CD4-positive, alpha-beta T cell treated with Interleukin-15 for 4 hours (primary cell): ENCODE measurements at regions not wholly inside any gene's neighbourhood (a gene's known extent, or its start where the extent isn't known, plus 50 kb on each side); places are given as distances from the start of the nearest gene placed in this dataset.

Source experiments
- DNase-seq: peaks from one replicate; pipeline ENCODE4 v3.0.0-alpha.2; 2020; ENCODE audit warnings: low spot score

- no peak for DNase-seq
These were observed 88.4 kb upstream of the SLC25A13 start for GRCh38 chr7:96410126-96410839.

DNA sequence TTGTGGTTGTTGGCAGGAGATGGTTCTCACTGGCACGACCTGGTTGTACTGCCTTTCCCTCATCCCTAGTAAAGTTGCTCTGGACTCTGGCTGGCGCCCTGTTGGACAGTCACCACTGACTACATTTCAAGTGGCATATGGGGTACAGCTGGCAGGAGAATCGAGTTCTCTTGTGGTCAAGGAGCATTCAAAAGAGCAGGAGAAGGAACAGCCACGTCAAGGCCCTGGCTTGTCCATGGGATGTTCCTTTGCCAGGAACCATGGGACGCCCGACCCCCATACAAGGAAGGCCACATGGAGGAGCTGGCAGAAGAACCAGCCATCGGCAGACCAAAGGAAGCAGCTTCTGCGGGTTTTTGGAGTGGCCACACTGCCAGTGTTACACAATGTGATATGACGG, 87.0 kb upstream of the SLC25A13 start:
- DNase-seq = no peak

DNA sequence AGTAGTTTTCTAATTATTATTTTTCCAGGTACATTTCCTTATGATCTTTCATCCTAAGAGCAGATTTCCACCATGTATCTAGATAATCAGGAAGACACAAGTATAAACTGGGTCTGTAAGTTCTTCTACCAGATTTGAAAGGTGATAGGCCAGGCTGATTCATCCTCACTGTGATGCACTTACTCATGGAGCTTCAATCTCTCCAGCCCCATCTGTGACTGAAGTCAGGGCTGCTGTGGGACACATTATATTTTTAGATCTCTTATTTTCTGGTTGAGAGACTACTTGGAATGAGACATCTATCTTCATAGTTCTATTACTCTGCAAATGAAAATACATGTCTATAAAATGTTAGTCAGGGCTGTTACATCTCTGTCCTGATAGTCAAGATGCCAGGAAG, 85.5 kb upstream of the SLC25A13 start:
- no peak for DNase-seq

DNA sequence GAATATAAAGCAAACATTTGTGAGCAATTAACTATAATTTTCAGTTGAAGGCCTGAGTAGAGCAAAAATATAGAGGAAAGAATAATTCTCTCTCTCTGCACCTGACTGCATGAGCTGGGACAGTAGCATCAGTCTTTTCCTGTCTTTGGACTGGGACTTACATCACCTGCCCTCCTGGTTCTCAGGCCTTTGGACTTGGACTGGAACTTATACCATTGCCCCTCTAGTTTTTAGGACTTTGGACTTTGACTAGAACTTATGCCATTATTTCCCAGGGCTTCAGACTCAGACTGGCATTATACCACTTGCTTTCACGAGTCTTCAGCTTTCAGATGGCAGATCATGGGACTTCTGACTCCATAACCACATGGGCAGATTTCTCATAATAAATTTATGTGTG, 81.0 kb upstream of the SLC25A13 start:
- DNase-seq = no peak

- no peak for DNase-seq
These were observed 79.3 kb upstream of the SLC25A13 start for GRCh38 chr7:96401200-96401599.

GRCh38 chr7:96400518-96400917, 78.6 kb upstream of the SLC25A13 start:
- DNase-seq = no peak

GRCh38 chr7:96400001-96400400, 78.1 kb upstream of the SLC25A13 start:
- DNase-seq = no peak

GRCh38 chr7:96397936-96398598, 76.2 kb upstream of the SLC25A13 start:
- DNase-seq = no peak

DNA sequence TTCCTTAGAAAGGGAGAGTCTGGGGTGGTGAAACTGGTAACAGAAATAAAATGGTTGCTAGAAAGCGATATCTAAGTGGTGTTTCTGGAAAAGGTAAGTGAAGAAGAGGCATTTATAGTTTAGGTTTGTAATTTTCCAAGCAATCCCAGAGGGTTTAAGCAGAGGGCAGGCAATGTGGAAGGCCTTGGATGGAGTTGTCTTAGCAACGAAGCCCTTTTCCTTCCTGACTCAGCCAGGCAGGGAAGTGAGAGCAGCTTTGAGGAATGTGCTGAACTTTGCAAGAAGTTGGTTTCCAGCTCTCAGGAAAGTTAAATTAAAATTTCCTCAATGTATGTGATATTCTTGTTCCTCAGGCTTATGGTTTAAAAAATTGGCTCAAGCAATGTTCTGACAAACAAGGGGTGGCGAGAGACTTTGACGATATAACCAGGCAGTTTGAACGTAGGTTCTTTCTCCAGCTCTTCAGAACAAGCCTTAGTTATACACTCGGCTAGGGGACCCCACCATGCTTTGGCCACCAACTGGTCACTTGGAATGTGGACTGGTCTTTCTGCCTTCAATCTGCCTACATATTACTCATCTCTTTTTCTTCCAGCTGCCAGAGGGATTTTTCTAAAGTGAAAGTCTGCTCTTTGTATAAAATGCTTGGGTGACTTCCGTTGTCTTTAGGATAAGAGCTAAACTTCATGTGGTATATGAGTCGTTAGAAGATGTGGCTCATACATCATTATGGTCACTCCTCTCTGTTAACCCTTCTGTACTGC, 66.9 kb upstream of the SLC25A13 start:
- DNase-seq = no peak

GRCh38 chr7:96388166-96388565, 66.3 kb upstream of the SLC25A13 start:
- DNase-seq = no peak

DNA sequence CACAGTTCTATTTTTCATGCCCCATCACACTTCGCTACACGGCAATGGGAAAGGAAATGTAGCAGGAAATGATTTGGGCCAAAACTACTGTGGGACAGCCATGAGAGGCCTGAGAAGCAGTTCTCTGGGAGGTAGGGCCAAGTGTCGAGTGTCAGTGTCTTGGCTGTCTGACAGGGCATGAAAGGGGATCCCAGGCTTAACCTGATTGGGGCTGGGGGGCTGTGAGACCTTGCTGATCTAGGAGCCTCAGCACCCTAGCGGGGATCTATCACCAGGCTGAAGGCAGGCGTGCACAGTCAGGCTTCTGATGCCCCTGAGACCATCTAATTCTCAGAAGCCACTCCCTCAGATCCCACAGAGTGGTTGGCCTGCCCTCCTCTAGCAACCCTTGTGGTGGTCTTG, 58.2 kb upstream of the SLC25A13 start:
- no peak for DNase-seq

DNA sequence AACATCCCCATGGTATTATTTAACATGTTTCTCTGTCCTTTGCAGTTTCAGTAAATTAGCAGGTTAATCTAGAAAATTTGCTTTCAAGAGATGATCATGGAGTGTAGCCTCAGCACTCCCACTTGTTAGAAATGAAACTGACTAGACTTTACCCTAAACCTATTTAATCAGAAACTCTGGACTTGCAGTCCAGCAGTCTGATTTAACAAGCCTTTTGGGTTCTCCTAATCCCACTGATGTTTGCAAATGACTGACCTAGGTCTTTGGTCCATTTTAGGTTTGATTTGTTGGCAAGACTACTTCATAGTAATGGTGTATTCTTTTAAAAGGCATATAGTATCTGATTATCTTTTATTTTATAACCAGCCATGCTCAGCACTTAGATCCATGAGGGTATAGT, 55.5 kb upstream of the SLC25A13 start:
- no peak for DNase-seq
